K562 (cell line): ENCODE measurements at regions not wholly inside any gene's neighbourhood (a gene's known extent, or its start where the extent isn't known, plus 50 kb on each side); places are given as distances from the start of the nearest gene placed in this dataset.

Experiments used
- ATAC-seq: fragments of 200-7000 bp; cut with Tn5 transposase; 3 replicates; pipeline ENCODE4 v1.9.1; 2020; ENCODE audit warnings: moderate library complexity
- BruUV-seq: library from RNA; stranded (reverse); fragments of 400-500 nt; replicated peaks from 2 replicates; lab custom pipeline; 2021; lab: Mats Ljungman, UMichigan
- CTCF ChIA-PET: fragments of 300-600 bp; formaldehyde crosslinking; extraction: SDS; loops from one replicate; lab custom pipeline; 2021; ENCODE audit warnings: low intra/inter-chr PET ratio; lab: Yijun Ruan, JAX
- POLR2A ChIA-PET: fragments of 300-600, 350-650 bp; sonication (Branson Sonifier 250); formaldehyde crosslinking; extraction: SDS; loops from one replicate; lab custom pipeline; 2021; ENCODE audit warnings: antibody characterized with exemption, inconsistent platforms; lab: Yijun Ruan, JAX
- DNase-seq, 4 experiments: peaks; one replicate each; pipeline versions ENCODE4 v3.0.0 to v3.0.0-alpha.2; 2011 to 2018; ENCODE audit warnings: low spot score in 3 of 4, mixed read lengths in 3 of 4; ENCODE audit errors: extremely low read depth in 1 of 4
- FAIRE-seq: peaks from 2 replicates; lab custom pipeline; 2011; peaks lifted over from hg19 to GRCh38; lab: Jason Lieb, UNC
- H2AFZ ChIP-seq: 2 replicates; pipeline ENCODE4 v1.6.0; 2011; ENCODE audit warnings: low read depth, low read length, control low read depth, inconsistent platforms
- H3K27ac ChIP-seq: fragments of 200-600 bp; 3 replicates; pipeline ENCODE4 v1.8.0; 2011; ENCODE audit warnings: low read depth, mild to moderate bottlenecking, control low read depth, inconsistent platforms, low read length, moderate library complexity, mixed read lengths; ENCODE audit errors: extremely low read depth
- H3K27me3 ChIP-seq, 2 experiments: fragments of 300-600 bp in 1 of 2; 2 replicates in 1 of 2; 3 replicates in 1 of 2; pipeline versions ENCODE4 v1.6.0 to v1.8.0; 2011; ENCODE audit warnings: inconsistent platforms in 2 of 2, low read length in 2 of 2, mild to moderate bottlenecking in 1 of 2, mixed read lengths in 1 of 2, moderate library complexity in 1 of 2; ENCODE audit not compliant: control insufficient read depth in 2 of 2, insufficient read depth in 2 of 2
- H3K36me3 ChIP-seq: fragments of 300-600 bp; 3 replicates; pipeline ENCODE4 v1.8.0; 2011; ENCODE audit warnings: mild to moderate bottlenecking, low read length, inconsistent platforms; ENCODE audit not compliant: control insufficient read depth, insufficient read depth
- H3K4me1 ChIP-seq, 2 experiments: fragments of 200-600 bp in 1 of 2; replicated peaks in 1 of 2; 2 replicates in 1 of 2; 3 replicates in 1 of 2; pipeline versions ENCODE4 v1.5.1 to v1.8.0; 2011; ENCODE audit warnings: inconsistent platforms in 2 of 2, low read length in 2 of 2, mild to moderate bottlenecking in 1 of 2, mixed read lengths in 1 of 2, moderate library complexity in 1 of 2; ENCODE audit not compliant: control insufficient read depth in 2 of 2, insufficient read depth in 2 of 2
- H3K4me2 ChIP-seq: 2 replicates; pipeline ENCODE4 v1.6.1; 2011; ENCODE audit warnings: low read length, control low read depth, inconsistent platforms, mixed read lengths; ENCODE audit not compliant: insufficient read depth
- H3K4me3 ChIP-seq: fragments of 200-600 bp; sonication (generic), shearing (Covaris generic); 2 replicates; pipeline ENCODE4 v1.5.1; 2016; ENCODE audit warnings: control low read depth, inconsistent platforms
- H3K79me2 ChIP-seq: fragments of 200-600 bp; 3 replicates; pipeline ENCODE4 v1.8.0; 2011; ENCODE audit warnings: low read length, inconsistent platforms; ENCODE audit not compliant: control insufficient read depth, insufficient read depth
- H3K9ac ChIP-seq, 2 experiments: 2 replicates each; pipeline versions ENCODE4 v1.6.0 to v1.6.1; 2011; ENCODE audit warnings: low read depth in 2 of 2, low read length in 2 of 2, control low read depth in 1 of 2, inconsistent platforms in 1 of 2, mild to moderate bottlenecking in 1 of 2, mixed read lengths in 1 of 2; ENCODE audit not compliant: insufficient read depth in 1 of 2
- H3K9me1 ChIP-seq: one replicate; pipeline ENCODE4 v1.6.0; 2011; ENCODE audit warnings: inconsistent platforms, mild to moderate bottlenecking, low read length, moderate library complexity; ENCODE audit not compliant: control insufficient read depth, insufficient read depth
- H3K9me3 ChIP-seq: replicated peaks from 2 replicates; pipeline ENCODE4 v1.5.1; 2011; ENCODE audit warnings: low read depth, low read length, inconsistent platforms; ENCODE audit not compliant: control insufficient read depth, insufficient read depth
- H4K20me1 ChIP-seq: replicated peaks from 2 replicates; pipeline ENCODE4 v1.6.1; 2011; ENCODE audit warnings: low read length, inconsistent platforms, mixed read lengths; ENCODE audit not compliant: control insufficient read depth, insufficient read depth
- ARNT ChIP-seq, 2 experiments: fragments of 450-650 bp; IDR thresholded peaks; 2 replicates each; pipeline ENCODE4 v1.6.1; 2016; ENCODE audit warnings: mild to moderate bottlenecking in 1 of 2
- CC2D1A ChIP-seq: fragments of 450-650 bp; IDR thresholded peaks from 2 replicates; pipeline ENCODE4 v1.6.1; 2017; ENCODE audit warnings: mild to moderate bottlenecking
- NCOA4 ChIP-seq: fragments of 450-650 bp; IDR thresholded peaks from 2 replicates; pipeline ENCODE4 v1.6.1; 2018; ENCODE audit warnings: mild to moderate bottlenecking; ENCODE audit not compliant: partially characterized antibody
- TAF15 ChIP-seq: fragments of 200-400 bp; formaldehyde crosslinking; IDR thresholded peaks from 2 replicates; pipeline ENCODE4 v1.6.1; 2017; ENCODE audit warnings: mild to moderate bottlenecking, low read depth, low read length, moderate library complexity
- ZNF398 ChIP-seq: fragments of 250-450 bp; sonication (Bioruptor Pico); IDR thresholded peaks from 2 replicates; pipeline ENCODE4 v1.8.0; 2021; ENCODE audit warnings: moderate library complexity, mild to moderate bottlenecking, inconsistent platforms
- ZSCAN29 ChIP-seq: fragments of 450-650 bp; IDR thresholded peaks from 2 replicates; pipeline ENCODE4 v1.6.1; 2017
- ZSCAN32 ChIP-seq: fragments of 450-650 bp; formaldehyde crosslinking; IDR thresholded peaks from 2 replicates; pipeline ENCODE4 v1.4.0; 2020; ENCODE audit warnings: mild to moderate bottlenecking, moderate library complexity
- WGBS: fragments of 100-300 bp; shearing (Covaris generic); methylation state at CpG from one replicate; pipeline ENCODE4 v1.1.6; 2016; ENCODE audit warnings: low coverage, mixed read lengths; ENCODE audit not compliant: insufficient coverage; ENCODE audit errors: missing lambda C conversion rate; 5-methylcytosine and 5-hydroxymethylcytosine counted together
- in situ Hi-C: fragments of 300-500 bp; cut with MboI; formaldehyde crosslinking; loops from 4 replicates; pipeline ENCODE4 v1.15.0; 2018; ENCODE audit warnings: inconsistent platforms, mixed read lengths
- intact Hi-C: fragments of 100-400 bp; cut with micrococcal nuclease; formaldehyde crosslinking; loops from 2 replicates; pipeline ENCODE4 v1.14.2; 2022

GRCh38 chr1:228833911-228834688, 98.8 kb downstream of the RHOU start:
- ATAC-seq (no peak), DNase-seq (no peak), FAIRE-seq (no peak)
- TF ChIP-seq ZSCAN32 (CRISPR knock-in tag) (no peak), TAF15 (no peak), CC2D1A (no peak), NCOA4 (no peak), ZNF398 (CRISPR knock-in tag) (no peak), ARNT (IDR thresholded peaks at IDR 0.05) (no peak), ZSCAN29 (no peak)
- CTCF ChIA-PET, result no interaction called here
- no peak overlapping the region for H3K27ac ChIP-seq
- no peak overlapping the region for H3K9ac ChIP-seq
- H3K4me3 ChIP-seq, result no peak overlapping the region
- no TSS peak for BruUV-seq
- no peaks in the 10 kb centered on the region for H3K9me1 ChIP-seq
- WGBS, result under 1% methylated on average over 13 of the region's 13 CpGs
- H2AFZ ChIP-seq, result no peak overlapping the region
- H4K20me1 ChIP-seq, result no peaks in the 10 kb centered on the region
- no peaks in the 10 kb centered on the region for H3K79me2 ChIP-seq
- no peaks in the 10 kb centered on the region for H3K36me3 ChIP-seq
- H3K27me3 ChIP-seq, result peaks cover 10 to 26% of the 10 kb centered on the region in 2 experiments; a peak in 3 of 5 replicates
- H3K4me2 ChIP-seq, result no peak overlapping the region
- intact Hi-C loops (no loop called here), in situ Hi-C loops (no loop called here)
- no peaks in the 10 kb centered on the region for H3K9me3 ChIP-seq
- peaks cover 0 to 14% of the 10 kb centered on the region in 2 experiments; a peak in 3 of 5 replicates for H3K4me1 ChIP-seq
- POLR2A ChIA-PET, result interaction anchor here (0.7 kb wide), 1 partner anchor 97 kb away, joined by 3 read pairs; no protein-coding TSS in a partner anchor
